HL-60 (cell line): ENCODE measurements at regions not wholly inside any gene's neighbourhood (a gene's known extent, or its start where the extent isn't known, plus 50 kb on each side); places are given as distances from the start of the nearest gene placed in this dataset.

Experiments
- POLR2AphosphoS5 ChIP-seq: IDR thresholded peaks from 2 replicates; pipeline ENCODE4 v1.6.1; 2012; ENCODE audit warnings: low read depth
- TF ChIP-seq, protein P1 (sequence below): IDR thresholded peaks from one replicate; pipeline ENCODE4 v1.5.1; 2011; ENCODE audit warnings: low read length, control low read depth, inconsistent platforms; ENCODE audit not compliant: insufficient read depth

DNA sequence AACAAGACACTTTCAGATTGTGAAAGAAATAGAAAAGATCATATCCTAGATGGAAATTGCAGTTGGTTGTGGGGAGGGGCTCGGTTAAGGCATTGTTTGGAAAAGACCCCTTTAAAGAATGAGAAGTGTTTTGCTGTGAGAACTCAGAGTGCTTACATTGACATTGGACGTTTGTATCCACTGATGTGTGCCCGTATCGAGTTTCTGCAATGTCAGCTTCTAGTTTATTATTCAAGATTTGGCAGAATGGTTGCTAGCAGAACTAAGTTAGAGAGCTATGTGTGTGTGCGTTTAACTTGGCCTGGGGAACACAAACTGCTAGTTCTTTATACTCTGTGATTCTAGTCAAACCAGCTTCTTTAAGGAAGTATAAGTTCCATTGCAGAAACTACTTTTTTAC is 2702.5 kb downstream of the PCDH7 start:
- TF ChIP-seq, protein P1, sequence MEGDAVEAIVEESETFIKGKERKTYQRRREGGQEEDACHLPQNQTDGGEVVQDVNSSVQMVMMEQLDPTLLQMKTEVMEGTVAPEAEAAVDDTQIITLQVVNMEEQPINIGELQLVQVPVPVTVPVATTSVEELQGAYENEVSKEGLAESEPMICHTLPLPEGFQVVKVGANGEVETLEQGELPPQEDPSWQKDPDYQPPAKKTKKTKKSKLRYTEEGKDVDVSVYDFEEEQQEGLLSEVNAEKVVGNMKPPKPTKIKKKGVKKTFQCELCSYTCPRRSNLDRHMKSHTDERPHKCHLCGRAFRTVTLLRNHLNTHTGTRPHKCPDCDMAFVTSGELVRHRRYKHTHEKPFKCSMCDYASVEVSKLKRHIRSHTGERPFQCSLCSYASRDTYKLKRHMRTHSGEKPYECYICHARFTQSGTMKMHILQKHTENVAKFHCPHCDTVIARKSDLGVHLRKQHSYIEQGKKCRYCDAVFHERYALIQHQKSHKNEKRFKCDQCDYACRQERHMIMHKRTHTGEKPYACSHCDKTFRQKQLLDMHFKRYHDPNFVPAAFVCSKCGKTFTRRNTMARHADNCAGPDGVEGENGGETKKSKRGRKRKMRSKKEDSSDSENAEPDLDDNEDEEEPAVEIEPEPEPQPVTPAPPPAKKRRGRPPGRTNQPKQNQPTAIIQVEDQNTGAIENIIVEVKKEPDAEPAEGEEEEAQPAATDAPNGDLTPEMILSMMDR, result no peak
- TF ChIP-seq POLR2AphosphoS5, result no peak
